ENCODE measurements at regions not wholly inside any gene's neighbourhood (a gene's known extent, or its start where the extent isn't known, plus 50 kb on each side); places are given as distances from the start of the nearest gene placed in this dataset.
A peak's percentile ranks its signal among the peaks of the same experiment; 100 is the strongest.

- Histone ChIP-seq H3K27ac (no peak overlapping the region), H3K9me3 (ENCODE audit: low read depth, low read length) (no peaks in the 10 kb centered on the region), H3K36me3 (ENCODE audit: insufficient read depth, low read length) (no peaks in the 10 kb centered on the region), H3K4me3 (no peak overlapping the region), H3K9ac (ENCODE audit: insufficient read length) (no peak overlapping the region)
- DNase-seq (ENCODE audit: low read depth, low spot score): no peak
- TF ChIP-seq POLR2AphosphoS5 (IDR thresholded peaks at IDR 0.05; ENCODE audit: borderline replicate concordance, low read depth, low read length): no peak
- no peak for TF ChIP-seq EZH2 (IDR thresholded peaks at IDR 0.05)
- no peak for TF ChIP-seq FOXP2 (optimal IDR thresholded peaks at IDR 0.05; ENCODE audit: control extremely low read depth, extremely low read length, insufficient read depth)
These were observed 413.4 kb upstream of the PCDH9 start for GRCh38 chr13:67643516-67644055.

GRCh38 chr13:67642657-67643056 is 412.5 kb upstream of the PCDH9 start:
- TF ChIP-seq EZH2 (IDR thresholded peaks at IDR 0.05) (no peak), FOXP2 (optimal IDR thresholded peaks at IDR 0.05; ENCODE audit: control extremely low read depth, extremely low read length, insufficient read depth) (no peak)
- no peak for DNase-seq (ENCODE audit: low read depth, low spot score)
- Histone ChIP-seq H3K9me3 (ENCODE audit: low read depth, low read length) (no peaks in the 10 kb centered on the region), H3K36me3 (ENCODE audit: insufficient read depth, low read length) (no peaks in the 10 kb centered on the region), H3K27ac (no peak overlapping the region), H3K4me3 (no peak overlapping the region), H3K9ac (ENCODE audit: insufficient read length) (no peak overlapping the region)

- no peak for TF ChIP-seq FOXP2 (optimal IDR thresholded peaks at IDR 0.05; ENCODE audit: control extremely low read depth, extremely low read length, insufficient read depth)
- no peak for TF ChIP-seq POLR2AphosphoS5 (IDR thresholded peaks at IDR 0.05; ENCODE audit: borderline replicate concordance, low read depth, low read length)
- TF ChIP-seq EZH2 (IDR thresholded peaks at IDR 0.05): no peak
- H3K4me3 ChIP-seq: no peak overlapping the region
- H3K36me3 ChIP-seq (ENCODE audit: insufficient read depth, low read length): no peaks in the 10 kb centered on the region
- no peaks in the 10 kb centered on the region for H3K9me3 ChIP-seq (ENCODE audit: low read depth, low read length)
- DNase-seq (ENCODE audit: low read depth, low spot score): no peak
- H3K9ac ChIP-seq (ENCODE audit: insufficient read length): no peak overlapping the region
- no peak overlapping the region for H3K27ac ChIP-seq
These were observed 405.6 kb upstream of the PCDH9 start for GRCh38 chr13:67635754-67636153.

- no peak for TF ChIP-seq FOXP2 (optimal IDR thresholded peaks at IDR 0.05; ENCODE audit: control extremely low read depth, extremely low read length, insufficient read depth)
- TF ChIP-seq EZH2 (IDR thresholded peaks at IDR 0.05): no peak
- peak; percentile 40; the same call in 1 of the 2 replicates for TF ChIP-seq POLR2AphosphoS5 (IDR thresholded peaks at IDR 0.05; ENCODE audit: borderline replicate concordance, low read depth, low read length)
These were observed 402.5 kb upstream of the PCDH9 start for GRCh38 chr13:67632590-67632989.

GRCh38 chr13:67630640-67631039 is 400.5 kb upstream of the PCDH9 start:
- no peak for DNase-seq (ENCODE audit: low read depth, low spot score)
- no peak overlapping the region for H3K4me3 ChIP-seq
- no peak overlapping the region for H3K9ac ChIP-seq (ENCODE audit: insufficient read length)
- H3K36me3 ChIP-seq (ENCODE audit: insufficient read depth, low read length): no peaks in the 10 kb centered on the region
- no peaks in the 10 kb centered on the region for H3K9me3 ChIP-seq (ENCODE audit: low read depth, low read length)
- TF ChIP-seq FOXP2 (optimal IDR thresholded peaks at IDR 0.05; ENCODE audit: control extremely low read depth, extremely low read length, insufficient read depth) (no peak), EZH2 (IDR thresholded peaks at IDR 0.05) (no peak), POLR2AphosphoS5 (IDR thresholded peaks at IDR 0.05; ENCODE audit: borderline replicate concordance, low read depth, low read length) (no peak)
- no peak overlapping the region for H3K27ac ChIP-seq

More at GRCh38 chr13:67632590-67632989, 402.5 kb upstream of the PCDH9 start:
- H3K9me3 ChIP-seq (ENCODE audit: low read depth, low read length): no peaks in the 10 kb centered on the region
- DNase-seq (ENCODE audit: low read depth, low spot score): peak; percentile 94
- H3K4me3 ChIP-seq: peak overlapping the region; percentile 22; the same call in 1 of the 2 replicates
- H3K9ac ChIP-seq (ENCODE audit: insufficient read length): no peak overlapping the region
- peak overlapping the region; percentile 90 for H3K27ac ChIP-seq
- H3K36me3 ChIP-seq (ENCODE audit: insufficient read depth, low read length): no peaks in the 10 kb centered on the region

GRCh38 chr13:67623630-67624029 is 393.5 kb upstream of the PCDH9 start:
- Histone ChIP-seq H3K9ac (ENCODE audit: insufficient read length) (no peak overlapping the region), H3K9me3 (ENCODE audit: low read depth, low read length) (no peaks in the 10 kb centered on the region), H3K27ac (no peak overlapping the region), H3K36me3 (ENCODE audit: insufficient read depth, low read length) (no peaks in the 10 kb centered on the region), H3K4me3 (no peak overlapping the region)
- DNase-seq (ENCODE audit: low read depth, low spot score): no peak
- TF ChIP-seq FOXP2 (optimal IDR thresholded peaks at IDR 0.05; ENCODE audit: control extremely low read depth, extremely low read length, insufficient read depth): no peak
- no peak for TF ChIP-seq EZH2 (IDR thresholded peaks at IDR 0.05)
- no peak for TF ChIP-seq POLR2AphosphoS5 (IDR thresholded peaks at IDR 0.05; ENCODE audit: borderline replicate concordance, low read depth, low read length)

GRCh38 chr13:67620665-67621064 is 390.5 kb upstream of the PCDH9 start:
- peak overlapping the region; percentile 80 for H3K27ac ChIP-seq
- H3K9ac ChIP-seq (ENCODE audit: insufficient read length): peak overlapping the region; percentile 21
- no peaks in the 10 kb centered on the region for H3K36me3 ChIP-seq (ENCODE audit: insufficient read depth, low read length)
- no peaks in the 10 kb centered on the region for H3K9me3 ChIP-seq (ENCODE audit: low read depth, low read length)
- peak overlapping the region; percentile 45 for H3K4me3 ChIP-seq
- no peak for DNase-seq (ENCODE audit: low read depth, low spot score)
- no peak for TF ChIP-seq FOXP2 (optimal IDR thresholded peaks at IDR 0.05; ENCODE audit: control extremely low read depth, extremely low read length, insufficient read depth)
- no peak for TF ChIP-seq POLR2AphosphoS5 (IDR thresholded peaks at IDR 0.05; ENCODE audit: borderline replicate concordance, low read depth, low read length)
- TF ChIP-seq EZH2 (IDR thresholded peaks at IDR 0.05): no peak

- peak overlapping the region; percentile 45 for H3K4me3 ChIP-seq
- no peaks in the 10 kb centered on the region for H3K9me3 ChIP-seq (ENCODE audit: low read depth, low read length)
- H3K36me3 ChIP-seq (ENCODE audit: insufficient read depth, low read length): no peaks in the 10 kb centered on the region
- peak overlapping the region; percentile 21 for H3K9ac ChIP-seq (ENCODE audit: insufficient read length)
- TF ChIP-seq FOXP2 (optimal IDR thresholded peaks at IDR 0.05; ENCODE audit: control extremely low read depth, extremely low read length, insufficient read depth) (no peak), EZH2 (IDR thresholded peaks at IDR 0.05) (no peak), POLR2AphosphoS5 (IDR thresholded peaks at IDR 0.05; ENCODE audit: borderline replicate concordance, low read depth, low read length) (no peak; the same call in 1 of the 2 replicates)
- DNase-seq (ENCODE audit: low read depth, low spot score): no peak
- peak overlapping the region; percentile 80 for H3K27ac ChIP-seq
These were observed 389.9 kb upstream of the PCDH9 start for GRCh38 chr13:67619995-67620380.

Data from SK-N-MC (cell line).